CD4-positive, alpha-beta T cell treated with Interleukin-21 for 1 hour (primary cell): ENCODE measurements at regions not wholly inside any gene's neighbourhood (a gene's known extent, or its start where the extent isn't known, plus 50 kb on each side); places are given as distances from the start of the nearest gene placed in this dataset.

ENCODE experiments used
- DNase-seq: peaks from one replicate; pipeline ENCODE4 v3.0.0-alpha.2; 2020

DNA sequence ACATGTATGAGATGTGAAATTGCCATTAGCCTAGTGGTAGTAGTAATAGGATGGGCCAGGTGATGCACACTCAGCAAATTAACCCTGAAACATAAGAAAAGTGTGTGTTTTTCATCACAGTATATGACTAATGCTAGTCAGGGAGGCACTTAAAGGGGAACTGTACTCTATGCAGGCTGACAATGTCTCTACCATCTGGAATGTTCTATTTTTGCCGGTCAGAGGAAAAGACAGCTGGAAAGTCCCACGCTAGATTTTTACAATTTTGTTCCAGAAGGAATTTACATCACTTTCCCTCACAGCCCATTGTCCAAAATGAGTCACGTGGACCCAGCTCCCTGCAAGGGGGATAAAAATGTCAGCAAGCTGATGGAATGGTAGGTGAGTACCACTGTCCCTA lies 746.3 kb upstream of the CHAC2 start:
- no peak for DNase-seq

GRCh38 chr2:53018825-53019425 lies 748.7 kb upstream of the CHAC2 start:
- no peak for DNase-seq

DNA sequence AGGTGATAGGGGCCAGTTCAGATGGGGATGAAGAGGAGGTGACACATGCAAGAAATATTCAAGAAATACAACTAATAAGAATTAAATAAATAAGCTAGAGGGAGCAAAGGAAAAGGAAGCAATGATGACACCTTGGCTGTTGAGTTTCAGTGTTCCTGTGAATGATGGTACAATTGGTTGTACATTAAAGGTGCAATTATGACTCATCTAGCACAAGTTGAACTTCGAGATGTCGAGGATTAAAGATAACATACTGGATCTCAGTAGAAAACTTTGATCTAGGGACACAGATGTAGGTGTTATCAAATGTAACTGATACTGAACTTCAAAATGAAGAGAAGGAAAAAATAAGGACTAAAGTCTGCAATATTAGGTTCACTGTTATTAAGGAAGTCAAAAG lies 760.6 kb upstream of the CHAC2 start:
- DNase-seq: no peak

DNA sequence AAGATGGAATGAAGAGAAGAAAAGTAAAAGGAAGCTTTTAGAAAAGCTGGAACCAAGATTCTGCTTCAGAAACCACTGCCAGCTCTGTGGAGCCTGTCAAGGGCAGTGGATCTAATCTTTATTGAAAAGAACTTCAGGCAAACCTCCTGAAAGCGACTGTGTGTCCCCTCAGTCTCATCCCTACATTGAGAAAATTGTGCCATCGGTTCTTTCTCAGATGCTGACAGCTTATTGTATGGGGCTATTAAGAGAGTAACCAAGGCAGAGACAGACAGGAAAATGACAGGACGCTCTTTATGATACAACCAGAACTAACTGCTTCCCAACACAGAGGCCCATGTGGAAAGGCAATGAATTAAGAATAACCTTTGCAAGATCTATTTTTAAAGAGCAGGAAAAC lies 763.2 kb upstream of the CHAC2 start:
- DNase-seq: no peak

DNA sequence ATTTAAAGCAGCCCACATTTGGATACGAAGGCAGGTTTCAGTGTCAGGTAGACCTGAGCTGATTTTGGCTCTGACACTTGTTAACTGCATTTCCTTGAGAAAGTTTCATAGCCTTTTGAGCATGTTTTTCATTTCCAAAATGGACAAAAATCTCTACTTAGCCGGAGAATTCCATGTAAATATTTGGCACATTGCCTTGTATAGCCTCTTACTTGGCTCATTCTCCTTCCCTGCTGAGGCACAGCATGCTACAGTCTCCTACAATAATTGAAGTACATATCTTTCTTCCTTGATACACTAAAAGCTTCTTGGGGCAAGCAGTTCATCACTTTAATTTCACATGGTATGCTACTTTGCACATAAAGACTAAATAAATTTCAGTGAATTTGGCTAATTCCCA lies 772.2 kb upstream of the CHAC2 start:
- no peak for DNase-seq

DNA sequence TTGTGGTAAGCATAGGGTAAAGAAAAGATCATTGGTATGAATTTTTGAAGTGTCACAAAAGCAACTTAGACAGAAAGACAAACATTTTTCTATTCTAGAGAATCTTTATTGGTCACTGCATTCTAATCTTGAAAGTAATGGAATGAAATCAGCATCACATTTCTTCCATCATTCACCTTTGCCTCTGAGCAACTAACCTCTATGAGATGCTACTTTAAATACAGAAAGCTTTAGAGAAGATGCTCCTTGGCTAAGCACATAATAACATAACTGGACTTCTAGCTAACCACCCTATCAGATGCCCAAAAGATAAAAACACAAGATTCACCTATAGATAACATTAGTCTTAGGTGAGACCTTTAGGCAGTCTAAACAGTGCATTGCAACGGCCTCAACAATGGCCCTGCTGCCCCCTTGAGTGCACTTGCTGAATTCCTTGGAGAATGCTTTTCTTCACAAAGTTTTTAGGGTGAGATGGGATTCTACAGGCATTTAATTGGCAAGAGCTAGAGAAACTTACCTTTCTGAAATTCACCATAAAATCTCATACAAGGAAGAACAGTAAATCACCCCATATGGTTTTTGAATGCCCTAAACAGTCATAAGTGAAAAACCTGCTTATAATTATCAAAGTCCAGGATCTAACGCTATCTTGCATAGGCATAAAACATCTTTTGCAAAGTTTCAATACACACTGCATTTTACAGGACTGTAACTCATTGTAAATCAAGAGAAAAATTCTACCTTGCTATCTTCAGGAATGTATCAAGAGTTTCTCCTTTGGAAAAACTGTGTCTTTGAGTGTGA lies 791.3 kb upstream of the CHAC2 start:
- no peak for DNase-seq

GRCh38 chr2:52974127-52974526 lies 793.5 kb upstream of the CHAC2 start:
- DNase-seq: no peak

- DNase-seq: no peak
Observed at GRCh38 chr2:52970642-52971041, 797.0 kb upstream of the CHAC2 start.

GRCh38 chr2:52968043-52968442 lies 799.6 kb upstream of the CHAC2 start:
- DNase-seq: no peak

DNA sequence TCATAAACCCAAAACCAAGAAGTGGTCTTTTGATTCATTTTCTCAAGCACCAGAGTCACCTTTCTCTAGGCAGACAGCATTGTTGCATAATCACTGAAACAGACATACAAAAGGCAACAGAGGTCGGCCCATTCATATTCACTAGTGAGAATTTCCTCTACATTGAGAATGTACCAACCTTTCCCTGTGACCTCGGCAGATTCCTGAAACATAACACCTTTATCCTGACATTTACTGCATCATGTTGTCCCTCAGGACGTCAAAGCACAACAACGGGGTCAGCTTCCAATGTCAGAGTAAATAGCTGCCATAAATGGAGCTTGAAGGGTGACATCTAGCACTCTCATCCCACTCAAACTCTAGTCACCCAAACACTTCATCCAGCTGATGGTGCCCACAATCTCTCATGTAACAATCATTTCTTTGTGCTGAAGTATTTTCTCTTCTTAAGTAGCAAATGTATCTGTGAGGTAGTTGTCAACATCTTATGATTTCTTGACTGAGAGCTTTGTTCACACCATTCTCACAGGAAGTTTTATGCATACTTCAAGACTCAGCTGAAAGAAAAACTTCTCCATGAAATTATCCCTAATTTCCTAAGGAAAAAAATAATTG lies 802.6 kb upstream of the CHAC2 start:
- no peak for DNase-seq

DNA sequence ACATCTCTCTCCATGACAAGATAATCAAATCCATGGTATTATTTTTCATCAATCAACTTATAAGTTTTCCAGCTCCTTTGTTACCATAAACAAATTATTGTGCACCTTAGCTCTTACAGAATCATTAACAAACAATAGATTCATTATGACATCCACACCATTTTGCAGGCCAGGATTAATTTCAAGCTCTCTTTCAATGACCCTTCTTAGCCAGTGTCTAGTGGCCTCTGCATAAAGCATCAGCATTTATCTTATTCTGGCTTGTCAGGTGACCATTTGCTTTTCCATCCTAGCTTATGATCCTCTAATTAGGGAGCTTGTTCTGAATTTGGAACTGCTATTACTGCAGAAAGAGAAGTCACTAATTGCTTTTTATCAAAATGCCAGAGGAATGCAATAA lies 806.2 kb upstream of the CHAC2 start:
- DNase-seq: no peak

DNA sequence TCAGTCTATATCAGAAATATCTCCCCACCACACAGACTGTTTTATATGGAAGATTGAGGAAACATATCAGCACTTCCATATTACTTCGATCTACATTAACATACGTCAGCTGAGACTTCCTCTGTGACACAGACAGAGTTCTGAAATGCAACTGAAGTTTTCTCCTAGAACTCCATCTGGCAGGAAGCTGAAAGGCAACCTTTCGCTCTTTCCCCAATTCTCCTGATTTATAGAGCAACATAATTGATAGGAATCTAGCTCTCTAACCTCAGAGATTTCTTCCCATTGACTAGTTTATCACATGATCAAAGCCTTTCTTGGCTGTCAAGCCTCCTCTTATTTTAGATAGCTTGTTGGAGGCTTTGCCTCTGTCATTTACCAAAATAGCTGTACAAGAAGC lies 806.7 kb upstream of the CHAC2 start:
- no peak for DNase-seq

DNA sequence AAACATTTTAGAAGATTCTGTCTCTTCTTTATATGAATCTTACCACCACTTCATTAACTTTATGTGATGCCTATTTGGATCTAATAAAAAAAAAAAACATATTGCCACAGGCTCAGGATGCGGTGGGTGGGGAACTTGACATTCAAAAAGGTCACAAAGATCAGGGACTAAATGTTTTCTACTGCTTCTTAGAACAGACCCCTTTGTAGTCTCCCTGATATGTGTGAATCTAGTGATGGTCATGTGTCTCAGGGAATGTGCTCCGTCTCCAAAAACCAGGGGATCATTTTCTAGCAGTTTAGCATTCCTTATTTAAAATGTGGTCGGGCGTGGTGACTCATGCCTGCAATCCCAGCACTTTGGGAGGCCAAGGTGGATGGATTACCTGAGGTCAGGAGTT lies 807.8 kb upstream of the CHAC2 start:
- no peak for DNase-seq

GRCh38 chr2:52956766-52957165 lies 810.8 kb upstream of the CHAC2 start:
- no peak for DNase-seq

DNA sequence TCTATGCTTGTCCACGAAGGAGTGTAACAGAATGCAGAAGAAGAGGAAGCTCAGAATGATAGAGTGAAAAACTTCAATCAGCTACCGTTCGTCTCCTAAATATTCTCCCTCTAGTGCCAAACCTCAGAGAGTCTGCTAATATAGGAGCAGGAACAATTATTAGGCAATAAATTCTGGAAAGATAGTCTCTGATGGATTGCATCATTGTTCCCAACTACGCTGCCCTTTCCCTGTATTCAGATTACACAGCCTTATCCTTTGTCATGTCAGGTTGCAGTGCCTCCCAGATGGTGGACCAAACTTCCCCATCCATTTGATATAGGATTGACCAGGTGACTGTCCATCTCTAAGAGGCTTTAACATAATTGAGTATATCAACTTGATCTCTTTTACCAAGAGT lies 811.5 kb upstream of the CHAC2 start:
- DNase-seq: no peak

GRCh38 chr2:52955079-52955478 lies 812.5 kb upstream of the CHAC2 start:
- no peak for DNase-seq

DNA sequence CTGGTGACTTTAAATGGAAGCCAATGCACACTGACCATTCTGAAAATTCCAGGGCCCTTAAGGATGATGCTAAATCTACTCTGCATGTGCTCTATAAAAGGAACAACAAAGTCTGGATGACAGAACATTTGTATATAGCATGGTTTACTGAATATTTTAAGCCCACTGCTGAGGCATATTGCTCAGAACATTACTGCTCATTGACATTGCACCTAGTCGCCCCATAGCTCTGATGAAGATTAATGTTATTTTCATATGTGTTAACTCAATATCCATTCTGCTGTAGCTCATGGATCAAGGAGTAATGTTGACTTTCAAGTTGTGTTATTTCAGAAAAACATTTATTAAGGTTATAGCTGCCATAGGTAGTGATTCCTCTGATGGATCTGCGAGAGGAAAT lies 827.5 kb upstream of the CHAC2 start:
- no peak for DNase-seq

DNA sequence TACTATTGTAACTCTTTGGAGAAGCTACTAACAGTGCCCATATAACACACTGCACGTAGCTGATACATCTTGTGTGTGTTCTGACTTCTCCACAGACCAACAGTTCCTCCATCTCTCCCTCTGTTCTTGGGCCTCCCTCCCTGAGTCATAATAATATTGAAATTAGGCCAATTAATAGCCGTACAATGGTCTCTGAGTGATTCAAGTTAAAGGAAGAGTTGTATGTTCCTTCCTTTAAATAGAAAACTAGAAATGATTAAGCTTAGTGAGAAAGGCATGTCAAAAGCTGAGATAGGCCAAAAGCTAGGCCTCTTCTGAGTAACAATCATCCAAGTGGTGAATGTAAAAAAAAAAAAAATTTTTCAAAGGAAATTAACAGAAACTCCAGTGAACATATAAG lies 828.4 kb upstream of the CHAC2 start:
- no peak for DNase-seq

DNA sequence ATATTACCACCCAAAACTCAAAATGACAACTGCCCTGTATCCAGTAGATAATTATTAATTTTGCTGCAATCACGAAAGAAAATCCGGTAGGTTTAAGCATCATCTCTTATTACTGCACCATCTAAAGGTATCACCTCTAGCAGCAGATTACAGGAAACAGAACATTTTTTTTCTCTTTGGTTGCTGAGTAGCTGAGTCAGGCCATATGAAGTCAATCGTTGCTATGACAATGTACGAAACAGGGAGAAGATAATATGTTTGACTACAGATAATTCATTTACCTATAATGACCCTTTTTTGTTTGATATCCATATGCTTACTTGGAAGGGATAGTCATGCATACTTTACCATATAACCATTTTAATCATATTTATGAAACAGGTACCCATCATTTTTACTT lies 831.6 kb upstream of the CHAC2 start:
- DNase-seq: peak; percentile 3

- DNase-seq: no peak
Observed at GRCh38 chr2:52934920-52935640, 832.5 kb upstream of the CHAC2 start.

- no peak for DNase-seq
Observed at GRCh38 chr2:52934323-52934898, 833.2 kb upstream of the CHAC2 start.

DNA sequence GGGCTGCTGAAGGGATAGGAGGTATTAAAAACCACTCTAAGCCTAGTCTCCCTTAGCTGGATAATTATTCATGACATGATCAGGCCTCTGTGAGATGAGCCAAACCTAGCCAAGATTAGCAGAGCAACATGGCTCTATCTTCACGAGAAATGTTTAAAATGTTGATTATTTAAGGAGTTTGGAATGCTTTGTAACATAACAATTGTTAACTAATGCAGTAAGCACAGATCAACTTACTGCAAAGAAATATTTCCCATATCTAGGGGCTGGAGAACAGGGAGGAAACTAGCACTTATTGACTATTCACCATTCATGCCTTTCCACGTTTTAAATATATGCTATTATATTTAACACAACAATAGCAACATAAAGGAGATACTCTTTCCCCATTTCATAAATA lies 833.7 kb upstream of the CHAC2 start:
- no peak for DNase-seq

DNA sequence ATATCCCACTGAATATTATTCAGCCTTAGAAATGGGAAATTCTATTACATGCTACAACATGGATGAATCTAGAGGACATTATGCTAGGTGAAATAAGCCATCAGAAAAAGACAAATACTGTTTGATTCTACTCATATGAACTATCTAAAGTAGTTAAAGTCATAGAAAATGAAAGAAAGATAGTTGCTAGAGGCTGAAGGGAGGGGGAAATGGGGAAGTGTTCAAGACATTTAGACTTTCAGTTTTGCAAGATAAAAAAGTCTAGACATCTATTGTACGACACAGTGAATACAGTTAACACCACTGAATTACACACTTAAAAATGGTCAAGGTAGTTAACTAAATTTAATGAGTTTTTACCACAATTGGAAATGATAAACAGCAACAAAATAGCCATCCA lies 835.9 kb upstream of the CHAC2 start:
- no peak for DNase-seq
